SJSA1 (cell line): ENCODE measurements at regions not wholly inside any gene's neighbourhood (a gene's known extent, or its start where the extent isn't known, plus 50 kb on each side); places are given as distances from the start of the nearest gene placed in this dataset.
A peak's percentile ranks its signal among the peaks of the same experiment; 100 is the strongest.

ENCODE experiments used
- DNase-seq, 2 experiments: peaks; one replicate each; pipeline ENCODE4 v3.0.0-alpha.2; 2015 to 2020; ENCODE audit warnings: low spot score in 2 of 2, low read depth in 1 of 2
- H3K27ac ChIP-seq: fragments of 250-450 bp; sonication (Bioruptor Pico); 2 replicates; pipeline ENCODE4 v1.5.1; 2020; ENCODE audit warnings: mild to moderate bottlenecking, moderate library complexity
- H3K27me3 ChIP-seq: fragments of 250-450 bp; sonication (Bioruptor Pico); replicated peaks from 2 replicates; pipeline ENCODE4 v1.5.1; 2020; ENCODE audit warnings: mild to moderate bottlenecking, moderate library complexity
- H3K36me3 ChIP-seq: fragments of 250-450 bp; sonication (Bioruptor Pico); 2 replicates; pipeline ENCODE4 v1.5.1; 2020; ENCODE audit warnings: mild to moderate bottlenecking
- H3K4me1 ChIP-seq: fragments of 250-450 bp; sonication (Bioruptor Pico); replicated peaks from 2 replicates; pipeline ENCODE4 v1.6.1; 2021; ENCODE audit warnings: mild to moderate bottlenecking
- H3K4me3 ChIP-seq: fragments of 250-450 bp; sonication (Bioruptor Pico); 2 replicates; pipeline ENCODE4 v1.5.1; 2020; ENCODE audit warnings: mild to moderate bottlenecking
- H3K9me3 ChIP-seq: fragments of 250-450 bp; sonication (Bioruptor Pico); replicated peaks from 2 replicates; pipeline ENCODE4 v1.5.1; 2020; ENCODE audit warnings: mild to moderate bottlenecking

DNA sequence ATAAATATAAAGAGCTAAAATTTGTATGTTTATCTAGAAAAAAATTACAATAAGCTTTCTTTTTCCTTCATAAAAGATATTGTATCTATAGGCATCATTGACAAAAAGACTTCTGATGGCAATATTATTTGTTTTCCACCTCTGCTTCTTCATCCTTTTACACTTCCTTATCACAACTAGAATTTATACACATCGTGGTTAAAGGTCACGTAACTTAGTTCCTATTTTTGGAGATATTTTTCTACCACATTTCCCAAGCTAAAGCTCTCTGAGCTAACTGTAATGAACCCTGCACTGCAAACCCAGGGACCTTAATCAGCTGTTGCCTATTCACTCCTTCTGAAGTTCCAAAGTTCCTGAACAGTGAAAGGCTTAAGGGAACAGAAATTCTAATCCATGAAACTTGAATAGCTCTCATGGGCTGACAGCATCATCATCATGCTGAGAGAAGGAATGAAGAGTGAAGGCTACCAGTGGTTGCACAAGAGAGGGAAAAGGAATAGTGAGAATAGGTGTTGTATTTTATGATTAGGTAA, 106.1 kb upstream of the SLC13A1 start:
- H3K9me3 ChIP-seq, result no peaks in the 10 kb centered on the region
- no peak overlapping the region for H3K27ac ChIP-seq
- no peaks in the 10 kb centered on the region for H3K27me3 ChIP-seq
- peaks cover 8% of the 10 kb centered on the region for H3K36me3 ChIP-seq
- DNase-seq, result no peak
- H3K4me3 ChIP-seq, result no peak overlapping the region
- H3K4me1 ChIP-seq, result peaks cover 21% of the 10 kb centered on the region

- H3K4me3 ChIP-seq, result no peak overlapping the region
- peaks cover 8% of the 10 kb centered on the region for H3K36me3 ChIP-seq
- H3K4me1 ChIP-seq, result peaks cover 16% of the 10 kb centered on the region
- DNase-seq, result no peak
- H3K9me3 ChIP-seq, result no peaks in the 10 kb centered on the region
- H3K27ac ChIP-seq, result no peak overlapping the region
- H3K27me3 ChIP-seq, result no peaks in the 10 kb centered on the region
Observed at GRCh38 chr7:123303926-123304325, 104.2 kb upstream of the SLC13A1 start.

DNA sequence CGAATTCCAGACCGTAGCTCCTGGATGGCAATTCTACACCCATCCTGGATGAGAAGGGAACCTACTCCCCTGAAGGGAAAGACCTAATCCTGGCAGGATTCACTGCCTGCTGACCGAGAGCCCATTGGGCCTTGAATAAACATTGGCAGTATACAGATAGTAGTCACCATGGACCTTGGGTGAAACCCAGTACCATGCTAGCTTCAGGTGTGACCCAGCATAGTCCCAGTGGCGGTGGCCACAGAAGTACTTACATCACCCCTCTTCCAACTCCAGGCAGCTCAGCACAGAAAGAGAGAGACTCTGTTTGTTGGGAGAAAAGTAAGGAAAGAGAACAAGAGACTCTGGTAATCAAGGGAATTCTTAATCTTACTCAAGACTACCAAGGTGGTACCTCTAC, 97.2 kb upstream of the SLC13A1 start:
- no peaks in the 10 kb centered on the region for H3K27me3 ChIP-seq
- no peak overlapping the region for H3K27ac ChIP-seq
- H3K9me3 ChIP-seq, result no peaks in the 10 kb centered on the region

GRCh38 chr7:123293710-123294109, 93.9 kb upstream of the SLC13A1 start:
- no peak for DNase-seq
- H3K27me3 ChIP-seq, result no peaks in the 10 kb centered on the region
- H3K27ac ChIP-seq, result no peak overlapping the region
- no peaks in the 10 kb centered on the region for H3K9me3 ChIP-seq
- 0 out of 2 replicates have a peak, but pooled peaks cover 7% of the 10 kb centered on the region for H3K4me1 ChIP-seq
- no peak overlapping the region for H3K4me3 ChIP-seq
- H3K36me3 ChIP-seq, result peaks cover 20% of the 10 kb centered on the region

More for the DNA sequence above, 97.2 kb upstream of the SLC13A1 start:
- H3K36me3 ChIP-seq, result peaks cover 23% of the 10 kb centered on the region
- H3K4me1 ChIP-seq, result no peaks in the 10 kb centered on the region
- no peak for DNase-seq
- H3K4me3 ChIP-seq, result no peak overlapping the region

- Histone ChIP-seq H3K27ac (no peak overlapping the region), H3K9me3 (no peaks in the 10 kb centered on the region), H3K4me1 (0 out of 2 replicates have a peak, but pooled peaks cover 7% of the 10 kb centered on the region), H3K4me3 (no peak overlapping the region), H3K36me3 (peaks cover 13% of the 10 kb centered on the region), H3K27me3 (no peaks in the 10 kb centered on the region)
- DNase-seq, result no peak
Observed at GRCh38 chr7:123292227-123292626, 92.5 kb upstream of the SLC13A1 start.

- Histone ChIP-seq H3K27me3 (no peaks in the 10 kb centered on the region), H3K36me3 (peaks cover 9% of the 10 kb centered on the region; the same call in 1 of the 2 replicates), H3K9me3 (no peaks in the 10 kb centered on the region), H3K4me3 (no peak overlapping the region), H3K4me1 (peaks cover 7% of the 10 kb centered on the region; the same call in 1 of the 2 replicates), H3K27ac (no peak overlapping the region)
- DNase-seq, result no peak
Observed at GRCh38 chr7:123289200-123289599, 89.4 kb upstream of the SLC13A1 start.

- no peak for DNase-seq
- H3K4me1 ChIP-seq, result peaks cover 39% of the 10 kb centered on the region
- H3K9me3 ChIP-seq, result no peaks in the 10 kb centered on the region
- H3K27ac ChIP-seq, result no peak overlapping the region
- H3K4me3 ChIP-seq, result no peak overlapping the region
- peaks cover 9% of the 10 kb centered on the region; the same call in 1 of the 2 replicates for H3K36me3 ChIP-seq
- H3K27me3 ChIP-seq, result no peaks in the 10 kb centered on the region
Observed at GRCh38 chr7:123285076-123285700, 85.4 kb upstream of the SLC13A1 start.

- Histone ChIP-seq H3K4me1 (peaks cover 35% of the 10 kb centered on the region), H3K36me3 (peaks cover 21% of the 10 kb centered on the region), H3K27me3 (no peaks in the 10 kb centered on the region), H3K27ac (no peak overlapping the region), H3K9me3 (no peaks in the 10 kb centered on the region), H3K4me3 (no peak overlapping the region)
- no peak for DNase-seq
Observed at GRCh38 chr7:123283373-123283772, 83.6 kb upstream of the SLC13A1 start.

DNA sequence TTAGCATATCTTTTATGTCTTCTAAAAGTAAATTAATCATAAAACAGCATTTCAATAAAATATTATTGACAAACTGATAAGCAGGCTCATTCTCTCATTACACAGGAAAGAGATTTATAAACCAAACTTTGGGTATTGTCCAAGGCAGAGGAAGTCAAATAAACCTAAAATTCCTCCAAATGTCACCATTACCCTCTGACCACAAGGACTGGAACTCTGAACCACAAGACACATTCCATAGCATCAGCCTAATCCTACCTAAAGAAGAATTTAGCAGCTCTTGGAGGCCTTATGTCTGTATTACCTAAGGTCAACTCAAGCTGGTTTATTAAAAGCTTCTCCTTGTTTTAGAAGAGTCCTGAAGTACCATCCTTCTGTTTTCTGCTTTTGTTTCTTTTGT, 82.4 kb upstream of the SLC13A1 start:
- Histone ChIP-seq H3K27ac (peak overlapping the region; percentile 69), H3K4me1 (peaks cover 35% of the 10 kb centered on the region), H3K27me3 (no peaks in the 10 kb centered on the region), H3K36me3 (peaks cover 29% of the 10 kb centered on the region), H3K4me3 (no peak overlapping the region), H3K9me3 (no peaks in the 10 kb centered on the region)
- DNase-seq, result peak in 1 of 2 experiments; percentile 83

DNA sequence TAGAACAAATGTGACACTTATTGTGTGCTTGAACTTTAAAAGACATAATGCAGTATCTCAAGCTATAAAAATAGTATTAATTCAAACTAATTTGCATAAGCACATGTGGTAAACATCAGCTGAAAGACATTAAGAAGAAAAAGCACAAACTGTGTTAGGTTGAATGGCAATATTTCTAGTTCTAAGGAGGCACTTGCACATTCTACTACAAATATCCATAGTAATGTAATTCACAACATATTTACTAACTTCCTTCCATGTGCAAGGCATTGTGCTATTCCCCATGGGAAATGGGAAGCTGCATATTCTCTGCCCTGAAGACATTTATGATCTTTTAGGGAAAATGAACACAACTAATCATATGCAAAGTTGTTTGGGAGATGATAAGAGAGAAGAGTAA, 80.2 kb upstream of the SLC13A1 start:
- Histone ChIP-seq H3K4me1 (peaks cover 45% of the 10 kb centered on the region), H3K27ac (no peak overlapping the region), H3K36me3 (peaks cover 38% of the 10 kb centered on the region), H3K9me3 (no peaks in the 10 kb centered on the region), H3K4me3 (no peak overlapping the region), H3K27me3 (no peaks in the 10 kb centered on the region)
- DNase-seq, result no peak

- H3K27me3 ChIP-seq, result no peaks in the 10 kb centered on the region
- no peak overlapping the region for H3K4me3 ChIP-seq
- no peaks in the 10 kb centered on the region for H3K9me3 ChIP-seq
- peak overlapping the region; percentile 45 for H3K27ac ChIP-seq
- H3K36me3 ChIP-seq, result peaks cover 55% of the 10 kb centered on the region
- peaks cover 41% of the 10 kb centered on the region for H3K4me1 ChIP-seq
- DNase-seq, result peak in 1 of 2 experiments; percentile 25
Observed at GRCh38 chr7:123275036-123275753, 75.4 kb upstream of the SLC13A1 start.

GRCh38 chr7:123273185-123273584, 73.4 kb upstream of the SLC13A1 start:
- no peak for DNase-seq
- peaks cover 37% of the 10 kb centered on the region for H3K4me1 ChIP-seq
- H3K4me3 ChIP-seq, result no peak overlapping the region
- peaks cover 47% of the 10 kb centered on the region for H3K36me3 ChIP-seq
- H3K27ac ChIP-seq, result no peak overlapping the region
- no peaks in the 10 kb centered on the region for H3K27me3 ChIP-seq
- H3K9me3 ChIP-seq, result no peaks in the 10 kb centered on the region

GRCh38 chr7:123271856-123272255, 72.1 kb upstream of the SLC13A1 start:
- H3K9me3 ChIP-seq, result no peaks in the 10 kb centered on the region
- no peak overlapping the region for H3K4me3 ChIP-seq
- peak overlapping the region; percentile 48 for H3K27ac ChIP-seq
- H3K36me3 ChIP-seq, result peaks cover 42% of the 10 kb centered on the region
- H3K4me1 ChIP-seq, result peaks cover 37% of the 10 kb centered on the region
- DNase-seq, result no peak
- no peaks in the 10 kb centered on the region for H3K27me3 ChIP-seq

DNA sequence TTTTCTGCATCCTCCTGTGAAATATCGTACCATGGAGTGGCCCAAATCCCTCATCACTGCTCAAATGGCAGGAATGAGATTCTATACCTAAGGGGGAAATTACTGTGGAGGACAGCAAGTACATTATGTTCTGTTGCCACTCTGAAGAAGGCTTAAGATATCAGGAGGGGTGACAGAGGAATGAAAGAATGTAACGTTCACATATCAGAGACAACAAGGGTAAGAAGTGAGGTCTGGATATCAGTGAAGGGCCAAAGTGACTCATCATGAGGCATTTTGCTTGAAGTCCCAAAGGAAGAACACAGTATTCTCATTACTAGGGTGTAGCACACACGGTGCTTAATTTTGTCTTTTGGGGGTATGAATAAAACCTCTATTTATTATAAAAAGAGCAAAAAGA, 71.5 kb upstream of the SLC13A1 start:
- peak overlapping the region; percentile 48 for H3K27ac ChIP-seq
- peaks cover 40% of the 10 kb centered on the region for H3K36me3 ChIP-seq
- no peak overlapping the region for H3K4me3 ChIP-seq
- no peaks in the 10 kb centered on the region for H3K27me3 ChIP-seq
- H3K9me3 ChIP-seq, result no peaks in the 10 kb centered on the region
- peak; percentile 65 to 80 for DNase-seq
- peaks cover 37% of the 10 kb centered on the region for H3K4me1 ChIP-seq
